NCI-H1436 (cell line): ENCODE measurements at regions not wholly inside any gene's neighbourhood (a gene's known extent, or its start where the extent isn't known, plus 50 kb on each side); places are given as distances from the start of the nearest gene placed in this dataset.

Experiments used
- DNase-seq: peaks from one replicate; lab custom pipeline; 2025; lab: John Stamatoyannopoulos, UW

GRCh38 chr2:164439885-164440284 is 181.4 kb downstream of the GRB14 start:
- no peak for DNase-seq

- DNase-seq = no peak
Observed at GRCh38 chr2:164439235-164439634, 182.0 kb downstream of the GRB14 start.

GRCh38 chr2:164438490-164439205 is 182.6 kb downstream of the GRB14 start:
- no peak for DNase-seq

GRCh38 chr2:164436131-164436530 is 185.2 kb downstream of the GRB14 start:
- no peak for DNase-seq

GRCh38 chr2:164430166-164430783 is 191.0 kb downstream of the GRB14 start:
- peak; percentile 52 for DNase-seq

GRCh38 chr2:164429354-164429753 is 191.9 kb downstream of the GRB14 start:
- no peak for DNase-seq

GRCh38 chr2:164427111-164427510 is 194.2 kb downstream of the GRB14 start:
- DNase-seq = no peak

GRCh38 chr2:164420787-164421186 is 200.5 kb downstream of the GRB14 start:
- DNase-seq = no peak

- no peak for DNase-seq
Observed at GRCh38 chr2:164412831-164413230, 208.5 kb downstream of the GRB14 start.

- no peak for DNase-seq
Observed at GRCh38 chr2:164389411-164389810, 231.9 kb downstream of the GRB14 start.

- DNase-seq = no peak
Observed at GRCh38 chr2:164388511-164388910, 232.8 kb downstream of the GRB14 start.

GRCh38 chr2:164386231-164386630 is 235.1 kb downstream of the GRB14 start:
- no peak for DNase-seq

GRCh38 chr2:164384434-164384833 is 236.8 kb downstream of the GRB14 start:
- no peak for DNase-seq

- no peak for DNase-seq
Observed at GRCh38 chr2:164371916-164372315, 249.4 kb downstream of the GRB14 start.

GRCh38 chr2:164369366-164369765 is 251.9 kb downstream of the GRB14 start:
- no peak for DNase-seq

- no peak for DNase-seq
Observed at GRCh38 chr2:164368896-164369295, 252.4 kb downstream of the GRB14 start.

GRCh38 chr2:164363646-164364045 is 257.6 kb downstream of the GRB14 start:
- no peak for DNase-seq

- DNase-seq = no peak
Observed at GRCh38 chr2:164351536-164351935, 269.7 kb downstream of the GRB14 start.

- peak; percentile 15 for DNase-seq
Observed at GRCh38 chr2:164335947-164336346, 285.3 kb downstream of the GRB14 start.

- DNase-seq = no peak
Observed at GRCh38 chr2:164335128-164335527, 286.2 kb downstream of the GRB14 start.

- DNase-seq = no peak
Observed at GRCh38 chr2:164328310-164328709, 293.0 kb downstream of the GRB14 start.

- no peak for DNase-seq
Observed at GRCh38 chr2:164323978-164324377, 297.3 kb downstream of the GRB14 start.

GRCh38 chr2:164314148-164314547 is 307.1 kb downstream of the GRB14 start:
- DNase-seq = no peak

- no peak for DNase-seq
Observed at GRCh38 chr2:164306872-164307271, 314.4 kb downstream of the GRB14 start.
